Astrocyte of the spinal cord (primary cell): ENCODE measurements at regions not wholly inside any gene's neighbourhood (a gene's known extent, or its start where the extent isn't known, plus 50 kb on each side); places are given as distances from the start of the nearest gene placed in this dataset.

Source experiments
- DNase-seq: peaks from one replicate; pipeline ENCODE4 v3.0.0; 2011; ENCODE audit warnings: low read depth, low spot score
- H3K4me3 ChIP-seq: 2 replicates; pipeline ENCODE4 v1.5.1; 2011; ENCODE audit warnings: low read depth, mild to moderate bottlenecking, low read length, moderate library complexity
- in situ Hi-C: cut with HindIII; loops from 2 replicates; pipeline ENCODE4 v1.10.0; 2017; ENCODE audit warnings: low sequenced_read_pairs
- TF ChIP-seq, protein P1 (sequence below): IDR thresholded peaks from 2 replicates; pipeline ENCODE4 v1.5.1; 2012; ENCODE audit warnings: low read depth, mild to moderate bottlenecking, low read length, inconsistent platforms

DNA sequence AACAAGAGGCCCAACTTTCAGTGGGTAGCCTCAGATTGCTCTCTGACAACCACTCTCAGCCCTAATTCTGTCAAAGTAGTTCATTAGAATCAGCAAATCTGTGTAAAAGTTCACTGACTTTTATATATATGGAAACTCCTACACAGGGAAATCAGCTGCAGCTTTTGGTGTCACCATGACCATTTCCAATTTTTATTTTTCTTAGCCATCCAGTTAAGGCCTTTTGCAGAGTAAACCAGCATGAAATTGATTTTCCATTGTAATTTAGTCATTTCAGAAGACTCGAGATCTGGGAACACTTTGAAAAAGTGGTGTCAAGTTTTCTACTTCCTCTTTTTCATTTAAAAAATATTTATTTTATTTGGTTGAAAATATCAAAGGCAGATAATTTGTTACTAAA lies 263.2 kb downstream of the TMEM182 start:
- in situ Hi-C loops: no loop called here

DNA sequence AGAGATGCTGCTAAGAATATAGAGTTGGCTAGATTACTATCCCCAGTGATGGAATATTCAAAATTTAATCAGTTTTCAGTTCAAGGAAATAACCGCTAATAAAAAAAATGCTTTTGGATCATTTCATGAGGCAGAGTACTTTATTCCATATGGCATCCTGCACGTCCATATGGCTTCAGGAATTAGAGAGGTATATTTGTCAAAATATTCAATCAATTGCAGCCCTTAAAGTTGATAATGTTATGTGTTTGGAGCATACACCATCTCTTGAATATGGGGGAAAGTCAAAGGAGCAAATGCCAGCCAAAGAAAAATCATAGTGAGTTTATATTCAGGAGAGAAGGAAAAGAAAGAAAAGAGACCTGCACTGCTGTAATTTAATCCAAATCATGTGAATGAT lies 266.4 kb downstream of the TMEM182 start:
- no peak overlapping the region for H3K4me3 ChIP-seq
- in situ Hi-C loops: no loop called here
- no peak for DNase-seq
- TF ChIP-seq, protein P1, sequence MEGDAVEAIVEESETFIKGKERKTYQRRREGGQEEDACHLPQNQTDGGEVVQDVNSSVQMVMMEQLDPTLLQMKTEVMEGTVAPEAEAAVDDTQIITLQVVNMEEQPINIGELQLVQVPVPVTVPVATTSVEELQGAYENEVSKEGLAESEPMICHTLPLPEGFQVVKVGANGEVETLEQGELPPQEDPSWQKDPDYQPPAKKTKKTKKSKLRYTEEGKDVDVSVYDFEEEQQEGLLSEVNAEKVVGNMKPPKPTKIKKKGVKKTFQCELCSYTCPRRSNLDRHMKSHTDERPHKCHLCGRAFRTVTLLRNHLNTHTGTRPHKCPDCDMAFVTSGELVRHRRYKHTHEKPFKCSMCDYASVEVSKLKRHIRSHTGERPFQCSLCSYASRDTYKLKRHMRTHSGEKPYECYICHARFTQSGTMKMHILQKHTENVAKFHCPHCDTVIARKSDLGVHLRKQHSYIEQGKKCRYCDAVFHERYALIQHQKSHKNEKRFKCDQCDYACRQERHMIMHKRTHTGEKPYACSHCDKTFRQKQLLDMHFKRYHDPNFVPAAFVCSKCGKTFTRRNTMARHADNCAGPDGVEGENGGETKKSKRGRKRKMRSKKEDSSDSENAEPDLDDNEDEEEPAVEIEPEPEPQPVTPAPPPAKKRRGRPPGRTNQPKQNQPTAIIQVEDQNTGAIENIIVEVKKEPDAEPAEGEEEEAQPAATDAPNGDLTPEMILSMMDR: no peak

More for the DNA sequence above, 263.2 kb downstream of the TMEM182 start:
- H3K4me3 ChIP-seq: no peak overlapping the region
- TF ChIP-seq, protein P1: no peak
- no peak for DNase-seq
